H54 (cell line): ENCODE measurements at regions not wholly inside any gene's neighbourhood (a gene's known extent, or its start where the extent isn't known, plus 50 kb on each side); places are given as distances from the start of the nearest gene placed in this dataset.
"Not testable (repeated sequence)": the region's sequence is repeated elsewhere in the genome, so short reads cannot be mapped to it uniquely, and the experiment has no call there.

Experiments used
- DNase-seq: peaks from one replicate; pipeline ENCODE4 v3.0.0; 2011; ENCODE audit warnings: low spot score, mixed read lengths; ENCODE audit not compliant: insufficient read length
- FAIRE-seq: peaks from 3 replicates; lab custom pipeline; 2011; peaks lifted over from hg19 to GRCh38; lab: Jason Lieb, UNC
- POLR2A ChIP-seq: IDR thresholded peaks from 2 replicates; pipeline ENCODE4 v1.6.1; 2011; ENCODE audit warnings: low read depth, mild to moderate bottlenecking, low read length

DNA sequence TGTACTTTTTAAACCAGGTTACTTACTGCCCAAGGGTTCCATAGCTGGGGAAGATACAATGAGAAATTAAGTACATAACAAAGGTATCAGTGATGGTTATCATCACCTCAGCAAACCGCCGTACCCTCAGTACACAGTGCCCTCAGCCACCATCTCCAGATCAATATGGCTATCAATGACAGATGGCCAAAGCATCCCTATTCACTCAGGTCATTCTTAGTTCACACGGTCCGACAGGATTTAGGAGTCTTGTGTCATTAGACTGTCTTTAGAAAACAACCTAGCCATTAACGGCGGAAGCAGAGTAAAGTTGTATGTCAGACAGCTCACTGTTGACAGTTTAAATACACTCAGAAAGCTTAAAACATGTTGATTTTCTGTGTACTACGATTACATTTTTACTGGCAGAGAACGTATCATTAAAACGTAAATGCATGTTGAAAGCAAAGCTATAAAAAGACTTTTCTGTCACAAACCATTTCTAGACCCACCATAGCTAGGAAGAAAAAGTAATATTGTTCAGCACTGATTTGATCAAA, 106.9 kb downstream of the HOXA1 start:
- DNase-seq: no peak
- peak; percentile 64 for FAIRE-seq
- no peak for TF ChIP-seq POLR2A

DNA sequence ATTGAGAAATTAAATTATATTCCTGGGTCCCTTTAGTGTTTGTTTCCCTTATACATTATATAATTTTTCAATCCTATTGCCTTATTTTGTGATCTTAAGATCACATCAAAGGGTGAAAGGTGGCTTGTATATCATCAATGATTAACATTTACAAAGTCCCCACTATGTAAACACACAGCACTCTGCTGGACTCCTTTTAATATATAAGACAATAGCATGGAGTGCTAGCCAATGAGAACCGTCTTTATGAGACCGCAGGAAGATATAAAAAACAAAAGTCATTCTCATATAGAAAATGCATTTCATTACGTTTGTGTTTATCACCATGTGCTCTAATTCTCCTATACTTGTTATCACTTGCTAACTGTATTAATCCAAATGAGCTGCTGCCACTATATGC, 108.5 kb downstream of the HOXA1 start:
- FAIRE-seq (no peak), DNase-seq (no peak)
- TF ChIP-seq POLR2A: no peak

DNA sequence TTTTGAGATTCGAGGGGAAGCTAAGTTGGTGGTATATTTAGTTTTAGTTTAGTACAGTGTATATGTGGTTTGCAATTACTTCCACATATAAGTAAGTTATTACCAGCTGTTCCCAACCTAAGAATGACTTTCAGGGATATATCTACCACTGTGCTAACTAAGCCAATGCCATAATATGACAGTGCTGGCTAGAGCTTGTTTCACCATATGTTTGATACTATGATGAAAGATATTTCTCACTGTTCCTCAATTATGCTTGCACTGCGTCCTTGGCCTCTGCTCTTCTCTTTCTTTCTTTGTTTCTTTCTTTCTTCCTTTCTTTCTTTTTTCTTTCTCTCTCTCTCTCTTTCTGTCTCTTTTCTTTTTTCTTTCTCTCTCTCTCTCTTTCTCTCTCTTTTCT, 113.8 kb upstream of the SKAP2 start:
- peak; percentile 70 for FAIRE-seq
- TF ChIP-seq POLR2A: no peak
- DNase-seq: no peak

GRCh38 chr7:26976840-26977239, 112.5 kb upstream of the SKAP2 start:
- FAIRE-seq (no peak), DNase-seq (no peak)
- no peak for TF ChIP-seq POLR2A

DNA sequence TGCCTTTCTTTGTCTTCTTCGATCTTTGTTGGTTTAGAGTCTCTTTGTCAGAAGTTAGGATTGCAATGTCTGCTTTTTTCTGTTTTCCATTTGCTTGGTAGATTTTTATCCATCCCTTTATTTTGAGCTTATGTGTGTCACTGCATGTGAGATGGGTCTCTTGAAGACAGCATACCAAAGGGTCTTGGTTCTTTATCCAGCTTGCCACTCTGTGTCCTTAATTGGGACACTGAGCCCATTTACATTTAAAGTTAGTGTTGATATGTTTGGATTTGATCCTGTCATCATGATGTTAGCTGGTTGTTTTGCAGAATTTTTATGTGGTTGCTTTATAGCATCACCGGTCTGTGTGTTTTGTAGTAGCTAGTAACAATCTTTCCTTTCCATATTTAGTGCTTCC, 107.5 kb upstream of the SKAP2 start:
- FAIRE-seq, DNase-seq: not testable (repeated sequence)

GRCh38 chr7:26965724-26966123, 101.3 kb upstream of the SKAP2 start:
- no peak for TF ChIP-seq POLR2A
- DNase-seq: no peak
- peak; percentile 50 for FAIRE-seq

GRCh38 chr7:26964156-26964808, 99.9 kb upstream of the SKAP2 start:
- peak; percentile 83 for FAIRE-seq

DNA sequence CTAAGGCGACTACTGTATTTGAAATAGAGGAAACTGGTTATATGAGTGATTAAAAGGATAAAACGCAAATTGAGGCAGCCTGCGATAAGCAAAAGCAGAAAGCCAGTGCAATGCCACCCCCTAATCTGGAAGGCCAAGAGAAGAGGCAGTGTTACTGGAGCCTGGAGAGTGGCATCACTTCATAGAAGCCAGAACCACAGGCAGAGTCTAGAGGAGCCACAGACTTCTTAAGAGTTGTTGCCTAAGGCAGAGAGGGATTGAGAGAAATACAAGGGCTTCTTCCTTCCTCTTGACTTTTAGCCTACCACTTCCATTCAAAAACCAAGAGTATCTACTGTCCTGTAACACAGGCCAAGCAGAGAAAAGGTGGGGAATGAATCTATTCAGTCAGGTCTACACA, 94.9 kb upstream of the SKAP2 start:
- TF ChIP-seq POLR2A: no peak
- DNase-seq (no peak), FAIRE-seq (no peak)

More at GRCh38 chr7:26964156-26964808, 99.9 kb upstream of the SKAP2 start:
- DNase-seq: no peak
- TF ChIP-seq POLR2A: no peak

DNA sequence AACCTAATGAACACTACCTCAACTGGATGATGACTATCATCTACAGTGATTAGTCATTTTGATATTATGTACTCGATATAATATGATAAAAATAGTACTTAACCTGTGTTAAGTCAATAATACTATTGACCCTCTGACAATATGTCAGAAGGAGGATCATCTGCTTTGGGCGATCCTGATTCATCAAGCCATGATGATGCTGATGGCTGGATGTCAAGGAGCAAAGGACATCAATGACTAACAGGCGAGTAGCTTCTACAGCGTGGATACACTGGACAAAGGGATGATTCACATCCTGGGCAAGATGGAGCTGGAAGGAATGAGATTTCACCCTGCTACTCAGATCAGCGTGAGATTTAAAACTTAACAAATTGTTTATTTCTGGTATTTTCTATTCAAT, 94.4 kb upstream of the SKAP2 start:
- DNase-seq (peak; percentile 58), FAIRE-seq (peak; percentile 100)
- TF ChIP-seq POLR2A: no peak

DNA sequence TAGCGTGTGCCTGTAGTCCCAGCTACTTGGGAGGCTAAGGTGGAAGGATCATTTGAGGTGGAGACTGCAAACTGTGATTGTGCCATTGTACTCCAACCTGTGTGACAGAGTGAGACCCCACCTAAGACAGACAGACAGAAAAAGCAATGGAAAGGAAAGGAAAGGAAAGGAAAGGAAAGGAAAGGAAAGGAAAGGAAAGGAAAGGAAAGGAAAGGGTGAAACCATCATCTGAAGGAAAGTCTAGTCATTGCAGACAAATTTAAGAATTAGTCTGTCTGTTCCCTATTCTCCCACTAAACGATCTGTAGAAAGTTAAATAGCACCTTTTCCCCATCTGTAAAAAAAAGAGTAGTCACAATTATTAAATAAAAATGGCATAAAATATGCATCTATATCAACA, 91.1 kb upstream of the SKAP2 start:
- FAIRE-seq (no peak), DNase-seq (no peak)
- TF ChIP-seq POLR2A: no peak

DNA sequence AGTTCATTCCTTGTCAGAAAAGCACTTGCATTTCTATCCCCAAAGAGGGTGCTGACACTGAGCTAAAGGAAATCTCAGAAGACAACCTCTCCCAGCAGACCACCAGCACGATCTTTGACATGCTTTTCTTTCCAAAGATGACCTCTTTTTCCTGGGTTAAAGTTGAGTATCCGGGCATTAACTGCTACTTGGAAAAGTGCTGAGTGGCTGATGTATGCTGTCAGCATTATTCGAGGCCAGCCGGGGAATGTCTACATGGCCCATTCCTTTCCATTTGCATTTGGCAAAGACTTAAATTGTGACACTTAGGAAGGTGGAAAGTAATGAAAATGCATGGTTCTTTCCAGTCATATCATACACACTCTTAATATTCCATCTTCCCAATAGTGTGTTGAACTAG, 90.6 kb upstream of the SKAP2 start:
- TF ChIP-seq POLR2A: no peak

DNA sequence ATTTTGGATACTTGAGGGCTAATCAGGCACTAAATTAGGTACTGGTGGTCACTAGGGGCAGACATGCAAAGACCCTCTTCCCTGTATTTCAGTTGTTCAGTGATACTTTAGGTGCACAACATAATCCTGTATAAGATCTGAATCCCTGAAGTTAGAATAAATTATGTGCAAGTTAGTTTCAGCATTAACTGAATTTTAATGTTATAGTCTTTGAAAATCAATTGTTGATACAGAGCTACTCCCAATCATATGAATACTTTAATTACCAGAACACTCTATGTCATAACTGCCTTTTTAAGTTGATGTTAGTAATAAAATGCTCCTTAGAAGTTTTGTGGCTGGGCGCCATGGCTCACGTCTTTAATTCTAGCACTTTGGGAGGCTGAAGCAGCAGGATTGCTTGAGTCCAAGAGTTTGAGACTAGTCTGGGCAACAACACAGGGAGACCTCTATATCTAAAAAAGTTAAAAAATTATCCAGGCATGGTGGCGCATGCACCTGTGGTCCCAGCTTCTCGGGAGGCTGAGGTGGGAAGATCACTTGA, 87.1 kb upstream of the SKAP2 start:
- DNase-seq (no peak), FAIRE-seq (peak; percentile 38)
- TF ChIP-seq POLR2A: no peak

More for the DNA sequence above, 90.6 kb upstream of the SKAP2 start:
- FAIRE-seq (peak; percentile 74), DNase-seq (no peak)

DNA sequence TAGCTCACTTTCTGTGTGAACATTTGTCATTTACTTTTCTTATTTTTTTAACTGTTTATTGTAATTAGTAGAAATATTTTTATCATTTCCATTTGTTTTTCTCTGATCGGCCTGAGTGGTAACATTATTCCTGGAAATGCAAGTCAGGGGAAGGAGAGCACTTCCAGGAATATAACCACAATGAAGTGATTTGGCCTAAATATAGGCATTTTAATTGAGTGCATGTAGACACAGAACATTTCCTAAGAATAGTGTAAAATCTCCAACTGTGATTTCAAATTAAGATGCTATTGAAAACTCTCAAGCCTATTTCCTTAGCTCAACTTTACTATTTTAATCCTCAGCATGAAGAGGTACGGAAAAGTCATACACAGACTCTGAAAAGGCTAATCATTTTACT, 86.5 kb upstream of the SKAP2 start:
- FAIRE-seq: peak; percentile 62
- TF ChIP-seq POLR2A: no peak

DNA sequence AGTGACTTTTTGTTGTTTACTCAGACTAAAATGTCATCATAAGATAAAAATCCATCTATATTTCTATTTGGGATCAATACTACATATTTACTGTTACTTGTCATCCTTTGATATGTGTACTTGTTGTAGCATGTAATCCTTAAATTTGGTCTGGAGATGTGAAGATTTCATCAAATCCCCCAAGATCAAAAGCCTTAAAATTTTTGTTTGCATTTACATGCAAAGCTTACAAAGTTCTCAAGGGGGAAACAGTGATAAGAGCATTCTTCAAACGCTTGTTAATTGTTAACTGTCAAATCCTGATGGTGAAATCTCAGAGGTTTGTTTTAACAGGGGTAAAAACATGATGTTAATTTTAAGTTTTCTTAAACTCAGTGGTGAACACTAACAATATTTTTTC, 84.9 kb upstream of the SKAP2 start:
- FAIRE-seq: peak; percentile 61
- no peak for DNase-seq
- no peak for TF ChIP-seq POLR2A

More for the DNA sequence above, 86.5 kb upstream of the SKAP2 start:
- no peak for DNase-seq

DNA sequence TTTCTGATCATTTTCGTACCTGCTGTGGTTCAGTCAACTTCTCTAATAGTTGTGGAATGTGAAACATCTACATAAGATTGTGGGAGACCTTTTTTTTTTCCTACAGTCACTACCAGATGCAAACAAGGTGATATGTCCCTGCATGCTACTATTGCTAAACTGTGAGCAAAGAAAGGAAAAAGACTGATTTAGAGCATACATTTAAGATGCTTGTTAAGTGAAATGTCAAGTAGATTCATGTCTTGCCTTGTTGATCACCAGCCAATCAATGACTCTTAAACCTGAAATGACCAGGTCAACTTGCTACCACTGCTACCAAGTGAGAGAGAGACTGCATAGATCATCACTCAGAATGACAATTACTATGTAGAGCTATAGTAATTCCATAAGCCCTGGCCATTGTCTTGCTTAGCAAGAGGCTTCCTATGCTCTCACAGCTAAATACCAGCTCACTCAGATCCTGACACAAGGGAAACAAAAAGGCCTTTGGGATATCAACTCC, 84.3 kb upstream of the SKAP2 start:
- DNase-seq: no peak
- FAIRE-seq: peak; percentile 90

More for the DNA sequence above, 84.3 kb upstream of the SKAP2 start:
- TF ChIP-seq POLR2A: no peak
